SK-N-SH (cell line): ENCODE measurements at regions not wholly inside any gene's neighbourhood (a gene's known extent, or its start where the extent isn't known, plus 50 kb on each side); places are given as distances from the start of the nearest gene placed in this dataset.

Source experiments
- CTCF ChIA-PET: fragments of 300-600, 350-600 bp; formaldehyde crosslinking; extraction: SDS; loops from one replicate; lab custom pipeline; 2021; lab: Yijun Ruan, JAX
- POLR2A ChIA-PET: fragments of 350-600 bp; sonication (Branson Sonifier 250); formaldehyde crosslinking; extraction: SDS; loops from one replicate; lab custom pipeline; 2020; ENCODE audit warnings: antibody characterized with exemption, inconsistent platforms; lab: Yijun Ruan, JAX
- DNase-seq: peaks from one replicate; pipeline ENCODE4 v3.0.0; 2012
- H2AFZ ChIP-seq: fragments of 200-600 bp; sonication (generic); 2 replicates; pipeline ENCODE4 v1.8.1; 2016; ENCODE audit warnings: antibody characterized with exemption, mild to moderate bottlenecking, low read depth
- H3F3A ChIP-seq: fragments of 200-600 bp; sonication (generic); replicated peaks from 2 replicates; pipeline ENCODE3; 2016; ENCODE audit warnings: antibody characterized with exemption, mild to moderate bottlenecking; ENCODE audit not compliant: insufficient read depth
- H3K27ac ChIP-seq, 2 experiments: fragments of 200-500 bp in 1 of 2; fragments of 200-600 bp in 1 of 2; sonication (Bioruptor generic) in 1 of 2; sonication (generic), shearing (Covaris generic) in 1 of 2; 2 replicates each; pipeline versions ENCODE4 v1.5.1 to v1.6.1; 2014 to 2016; ENCODE audit warnings: low read depth in 2 of 2, inconsistent platforms in 1 of 2, low read length in 1 of 2, mild to moderate bottlenecking in 1 of 2, mixed read lengths in 1 of 2
- H3K27me3 ChIP-seq: fragments of 200-600 bp; sonication (generic), shearing (Covaris generic); 2 replicates; pipeline ENCODE4 v1.6.1; 2016; ENCODE audit warnings: mixed run types; ENCODE audit not compliant: insufficient read depth
- H3K36me3 ChIP-seq, 2 experiments: fragments of 200-500 bp in 1 of 2; fragments of 200-600 bp in 1 of 2; sonication (Bioruptor generic) in 1 of 2; sonication (generic) in 1 of 2; replicated peaks in 1 of 2; 2 replicates each; pipeline versions ENCODE3 to v1.5.1; 2014 to 2016; ENCODE audit warnings: low read length in 1 of 2, mild to moderate bottlenecking in 1 of 2; ENCODE audit not compliant: insufficient read depth in 2 of 2, control insufficient read depth in 1 of 2
- H3K4me1 ChIP-seq, 2 experiments: fragments of 200-500 bp in 1 of 2; fragments of 200-600 bp in 1 of 2; sonication (Bioruptor generic) in 1 of 2; sonication (generic), shearing (Covaris generic) in 1 of 2; 2 replicates each; pipeline versions ENCODE4 v1.5.1 to v1.6.1; 2014 to 2016; ENCODE audit warnings: low read depth in 1 of 2, low read length in 1 of 2, mixed run types in 1 of 2; ENCODE audit not compliant: insufficient read depth in 2 of 2, control insufficient read depth in 1 of 2
- H3K4me2 ChIP-seq: fragments of 200-600 bp; sonication (generic), shearing (Covaris generic); 2 replicates; pipeline ENCODE4 v1.6.1; 2017; ENCODE audit warnings: mixed run types
- H3K4me3 ChIP-seq, 2 experiments: fragments of 200-500 bp in 1 of 2; fragments of 200-600 bp in 1 of 2; sonication (Bioruptor generic) in 1 of 2; sonication (generic), shearing (Covaris generic) in 1 of 2; 2 replicates each; pipeline versions ENCODE4 v1.5.1 to v1.8.1; 2014 to 2016; ENCODE audit warnings: low read depth in 2 of 2, inconsistent platforms in 1 of 2, low read length in 1 of 2, mild to moderate bottlenecking in 1 of 2, mixed read lengths in 1 of 2, moderate library complexity in 1 of 2
- H3K79me2 ChIP-seq: fragments of 200-600 bp; sonication (generic); 2 replicates; pipeline ENCODE4 v1.8.1; 2017; ENCODE audit warnings: mild to moderate bottlenecking; ENCODE audit not compliant: insufficient read depth
- H3K9ac ChIP-seq: fragments of 200-600 bp; sonication (generic); 2 replicates; pipeline ENCODE4 v1.6.1; 2017; ENCODE audit warnings: mixed run types
- H3K9me2 ChIP-seq: fragments of 200-600 bp; sonication (generic); 2 replicates; pipeline ENCODE4 v1.6.1; 2017; ENCODE audit warnings: mixed run types
- H3K9me3 ChIP-seq: fragments of 200-600 bp; sonication (generic); 2 replicates; pipeline ENCODE4 v1.6.1; 2017; ENCODE audit warnings: mixed run types, mild to moderate bottlenecking, moderate library complexity
- H4K20me1 ChIP-seq: fragments of 200-600 bp; sonication (generic); 2 replicates; pipeline ENCODE4 v1.6.1; 2017; ENCODE audit warnings: mild to moderate bottlenecking, mixed run types; ENCODE audit not compliant: insufficient read depth
- ELF1 ChIP-seq: IDR thresholded peaks from 2 replicates; pipeline ENCODE4 v1.4.0; 2012
- FOSL2 ChIP-seq: IDR thresholded peaks from 2 replicates; pipeline ENCODE4 v1.4.0; 2012; ENCODE audit warnings: low read depth, mild to moderate bottlenecking, moderate library complexity, borderline replicate concordance
- FOXJ3 ChIP-seq: sonication (generic); formaldehyde crosslinking; IDR thresholded peaks from 2 replicates; pipeline ENCODE4 v1.5.1; 2020; ENCODE audit warnings: mild to moderate bottlenecking, missing genetic modification reagents
- FOXM1 ChIP-seq: IDR thresholded peaks from 2 replicates; pipeline ENCODE4 v1.4.0; 2012; ENCODE audit warnings: low read depth, mild to moderate bottlenecking
- MEF2A ChIP-seq: IDR thresholded peaks from 2 replicates; pipeline ENCODE4 v1.4.0; 2012; ENCODE audit warnings: low read depth, borderline replicate concordance
- MXI1 ChIP-seq: IDR thresholded peaks from 2 replicates; pipeline ENCODE4 v1.6.1; 2012; ENCODE audit warnings: mild to moderate bottlenecking, low read depth, low read length, improper control_type of control experiment
- NRF1 ChIP-seq: IDR thresholded peaks from 2 replicates; pipeline ENCODE4 v1.6.1; 2012; ENCODE audit warnings: low read depth, mild to moderate bottlenecking, low read length
- POLR2AphosphoS5 ChIP-seq: IDR thresholded peaks from 2 replicates; pipeline ENCODE4 v1.6.1; 2012; ENCODE audit warnings: low read depth, low read length
- REST ChIP-seq: IDR thresholded peaks from 2 replicates; pipeline ENCODE4 v1.6.1; 2012; ENCODE audit warnings: mild to moderate bottlenecking, low read depth, low read length, moderate library complexity
- RXRA ChIP-seq: IDR thresholded peaks from 2 replicates; pipeline ENCODE4 v1.4.0; 2012; ENCODE audit warnings: low read depth, mild to moderate bottlenecking, borderline replicate concordance
- SMC3 ChIP-seq: IDR thresholded peaks from 2 replicates; pipeline ENCODE4 v1.6.1; 2012; ENCODE audit warnings: low read depth, low read length, improper control_type of control experiment
- TAF1 ChIP-seq: IDR thresholded peaks from 2 replicates; pipeline ENCODE4 v1.6.1; 2012; ENCODE audit warnings: low read depth, mild to moderate bottlenecking, low read length, moderate library complexity, borderline replicate concordance
- TEAD4 ChIP-seq: IDR thresholded peaks from 2 replicates; pipeline ENCODE4 v1.4.0; 2012; ENCODE audit warnings: mild to moderate bottlenecking, borderline replicate concordance; ENCODE audit not compliant: insufficient read depth
- YY1 ChIP-seq: IDR thresholded peaks from 2 replicates; pipeline ENCODE4 v1.4.0; 2012; ENCODE audit warnings: low read depth, mild to moderate bottlenecking
- WGBS: methylation state at CpG from one replicate; pipeline ENCODE4 v1.1.6; 2017; ENCODE audit warnings: low lambda C conversion rate; 5-methylcytosine and 5-hydroxymethylcytosine counted together
- TF ChIP-seq, protein P1 (sequence below): IDR thresholded peaks from 2 replicates; pipeline ENCODE4; 2012
- TF ChIP-seq, protein P2 (sequence below): IDR thresholded peaks from 2 replicates; pipeline ENCODE4 v1.4.0; 2012; ENCODE audit warnings: low read depth
- TF ChIP-seq, protein P3 (sequence below): IDR thresholded peaks from 2 replicates; pipeline ENCODE4 v1.4.0; 2012; ENCODE audit warnings: low read depth, borderline replicate concordance

DNA sequence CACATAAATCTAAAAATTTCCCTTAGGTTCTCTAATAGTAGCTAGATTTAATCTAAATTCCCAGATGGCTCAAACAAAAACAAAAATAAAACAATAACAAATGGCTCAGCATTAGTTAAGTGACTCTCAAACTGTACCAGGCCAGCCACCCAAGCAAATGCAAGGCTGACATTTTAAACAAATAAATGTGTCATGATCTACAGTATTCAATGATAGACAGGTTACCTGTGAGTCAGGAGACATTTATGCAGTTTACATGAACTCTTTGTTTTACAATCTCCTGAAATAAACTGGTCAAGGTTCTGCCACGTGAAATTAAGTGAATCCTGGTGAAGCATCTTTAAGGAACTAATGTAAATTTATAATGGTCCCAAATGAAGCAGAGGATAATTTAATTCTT is 580.2 kb upstream of the PTPRD start:
- Histone ChIP-seq H3K27ac (no peak overlapping the region), H3K9me3 (no peaks in the 10 kb centered on the region), H3K4me1 (no peaks in the 10 kb centered on the region), H3K4me2 (no peak overlapping the region), H3K4me3 (no peak overlapping the region), H4K20me1 (no peaks in the 10 kb centered on the region), H3K9ac (no peak overlapping the region), H3K79me2 (no peaks in the 10 kb centered on the region), H3K27me3 (no peaks in the 10 kb centered on the region), H2AFZ (no peak overlapping the region), H3K36me3 (no peaks in the 10 kb centered on the region), H3F3A (no peaks in the 10 kb centered on the region), H3K9me2 (no peaks in the 10 kb centered on the region)
- TF ChIP-seq TAF1 (no peak), SMC3 (no peak), REST (no peak)
- TF ChIP-seq, protein P1, sequence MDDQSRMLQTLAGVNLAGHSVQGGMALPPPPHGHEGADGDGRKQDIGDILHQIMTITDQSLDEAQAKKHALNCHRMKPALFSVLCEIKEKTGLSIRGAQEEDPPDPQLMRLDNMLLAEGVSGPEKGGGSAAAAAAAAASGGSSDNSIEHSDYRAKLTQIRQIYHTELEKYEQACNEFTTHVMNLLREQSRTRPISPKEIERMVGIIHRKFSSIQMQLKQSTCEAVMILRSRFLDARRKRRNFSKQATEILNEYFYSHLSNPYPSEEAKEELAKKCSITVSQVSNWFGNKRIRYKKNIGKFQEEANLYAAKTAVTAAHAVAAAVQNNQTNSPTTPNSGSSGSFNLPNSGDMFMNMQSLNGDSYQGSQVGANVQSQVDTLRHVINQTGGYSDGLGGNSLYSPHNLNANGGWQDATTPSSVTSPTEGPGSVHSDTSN, result no peak
- CTCF ChIA-PET, result no interaction called here
- POLR2A ChIA-PET, result no interaction called here
- DNase-seq, result no peak
- WGBS, result 0% methylated on average over 1 of the region's 1 CpG

DNA sequence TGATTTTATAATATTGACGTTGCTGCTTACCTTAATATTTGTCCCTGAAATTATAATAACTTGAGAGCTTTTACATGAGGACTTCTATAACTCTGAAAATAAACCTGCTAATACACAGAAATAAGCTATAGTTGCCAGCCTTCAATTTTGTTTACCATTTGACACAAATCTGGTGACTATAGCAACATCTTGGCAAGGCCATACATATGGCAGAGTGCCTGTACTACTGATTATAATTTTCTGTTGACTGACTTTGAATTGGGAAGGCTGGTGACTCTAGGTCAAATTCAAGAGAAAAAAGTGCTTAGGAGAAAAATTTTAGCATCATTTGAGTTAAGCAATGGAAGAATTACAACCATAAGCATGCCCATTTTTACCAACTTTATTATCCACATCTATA is 581.4 kb upstream of the PTPRD start:
- TF ChIP-seq YY1, result no peak
- TF ChIP-seq FOSL2, result no peak
- TF ChIP-seq SMC3, result no peak
- no peak for TF ChIP-seq TAF1
- no peak for TF ChIP-seq POLR2AphosphoS5
- no peak for TF ChIP-seq REST
- no peak for TF ChIP-seq MEF2A
- no peak for TF ChIP-seq FOXJ3 (CRISPR knock-in tag)
- TF ChIP-seq RXRA, result no peak
- no peak for TF ChIP-seq TEAD4
- no peak for TF ChIP-seq FOXM1
- TF ChIP-seq NRF1, result no peak
- no peak for TF ChIP-seq ELF1
- TF ChIP-seq, protein P2, sequence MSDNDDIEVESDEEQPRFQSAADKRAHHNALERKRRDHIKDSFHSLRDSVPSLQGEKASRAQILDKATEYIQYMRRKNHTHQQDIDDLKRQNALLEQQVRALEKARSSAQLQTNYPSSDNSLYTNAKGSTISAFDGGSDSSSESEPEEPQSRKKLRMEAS, result no peak
- TF ChIP-seq, protein P3, sequence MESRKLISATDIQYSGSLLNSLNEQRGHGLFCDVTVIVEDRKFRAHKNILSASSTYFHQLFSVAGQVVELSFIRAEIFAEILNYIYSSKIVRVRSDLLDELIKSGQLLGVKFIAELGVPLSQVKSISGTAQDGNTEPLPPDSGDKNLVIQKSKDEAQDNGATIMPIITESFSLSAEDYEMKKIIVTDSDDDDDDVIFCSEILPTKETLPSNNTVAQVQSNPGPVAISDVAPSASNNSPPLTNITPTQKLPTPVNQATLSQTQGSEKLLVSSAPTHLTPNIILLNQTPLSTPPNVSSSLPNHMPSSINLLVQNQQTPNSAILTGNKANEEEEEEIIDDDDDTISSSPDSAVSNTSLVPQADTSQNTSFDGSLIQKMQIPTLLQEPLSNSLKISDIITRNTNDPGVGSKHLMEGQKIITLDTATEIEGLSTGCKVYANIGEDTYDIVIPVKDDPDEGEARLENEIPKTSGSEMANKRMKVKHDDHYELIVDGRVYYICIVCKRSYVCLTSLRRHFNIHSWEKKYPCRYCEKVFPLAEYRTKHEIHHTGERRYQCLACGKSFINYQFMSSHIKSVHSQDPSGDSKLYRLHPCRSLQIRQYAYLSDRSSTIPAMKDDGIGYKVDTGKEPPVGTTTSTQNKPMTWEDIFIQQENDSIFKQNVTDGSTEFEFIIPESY, result no peak
- TF ChIP-seq MXI1, result no peak
- no peak overlapping the region for H3K4me2 ChIP-seq
- no peak overlapping the region for H3K4me3 ChIP-seq
- no peak overlapping the region for H2AFZ ChIP-seq
- no peaks in the 10 kb centered on the region for H3K79me2 ChIP-seq
- no peak overlapping the region for H3K9ac ChIP-seq
- no peaks in the 10 kb centered on the region for H3K9me2 ChIP-seq
- H3K27ac ChIP-seq, result no peak overlapping the region
- no peaks in the 10 kb centered on the region for H3K4me1 ChIP-seq
- no peaks in the 10 kb centered on the region for H3K27me3 ChIP-seq
- WGBS, result 0% methylated on average over 1 of the region's 1 CpG
- no peak for DNase-seq
- no peaks in the 10 kb centered on the region for H3K9me3 ChIP-seq
- H3F3A ChIP-seq, result no peaks in the 10 kb centered on the region
- POLR2A ChIA-PET, result no interaction called here
- no peaks in the 10 kb centered on the region for H3K36me3 ChIP-seq
- CTCF ChIA-PET, result no interaction called here
- H4K20me1 ChIP-seq, result no peaks in the 10 kb centered on the region
